K562 (cell line): ENCODE measurements at regions not wholly inside any gene's neighbourhood (a gene's known extent, or its start where the extent isn't known, plus 50 kb on each side); places are given as distances from the start of the nearest gene placed in this dataset.

Experiments used
- ARNT ChIP-seq, 2 experiments: fragments of 450-650 bp; IDR thresholded peaks; 2 replicates each; pipeline ENCODE4 v1.6.1; 2016; ENCODE audit warnings: mild to moderate bottlenecking in 1 of 2
- CHCHD3 ChIP-seq: fragments of 250-450 bp; sonication (Bioruptor Pico); IDR thresholded peaks from 2 replicates; pipeline ENCODE4 v2.1.2; 2022; ENCODE audit warnings: mild to moderate bottlenecking
- FOXO4 ChIP-seq: fragments of 450-650 bp; formaldehyde crosslinking; IDR thresholded peaks from 2 replicates; pipeline ENCODE4 v1.4.0; 2020; ENCODE audit warnings: mild to moderate bottlenecking, moderate library complexity
- GATAD2B ChIP-seq: fragments of 450-650 bp; IDR thresholded peaks from 2 replicates; pipeline ENCODE4 v1.6.1; 2017; ENCODE audit warnings: mild to moderate bottlenecking, borderline replicate concordance
- IRF2 ChIP-seq: sonication (generic); formaldehyde crosslinking; IDR thresholded peaks from 2 replicates; pipeline ENCODE4 v1.8.1; 2022; ENCODE audit warnings: mild to moderate bottlenecking, missing genetic modification reagents
- MIER1 ChIP-seq: fragments of 450-650 bp; IDR thresholded peaks from 2 replicates; pipeline ENCODE4 v1.6.1; 2016; ENCODE audit warnings: antibody characterized with exemption, mild to moderate bottlenecking, low read depth
- PBX2 ChIP-seq, 2 experiments: IDR thresholded peaks in 1 of 2; conservative IDR thresholded peaks in 1 of 2; 2 replicates each; pipeline ENCODE4 v1.6.1; 2016; ENCODE audit warnings: low read depth in 2 of 2, mild to moderate bottlenecking in 1 of 2, missing compliant biosample characterization in 1 of 2, missing genetic modification characterization in 1 of 2, moderate library complexity in 1 of 2
- PTBP1 ChIP-seq: fragments of 200-400 bp; formaldehyde crosslinking; IDR thresholded peaks from 2 replicates; pipeline ENCODE4 v1.6.1; 2017; ENCODE audit warnings: low read depth, low read length
- RBM14 ChIP-seq: fragments of 200-400 bp; formaldehyde crosslinking; IDR thresholded peaks from 2 replicates; pipeline ENCODE4 v1.6.1; 2018; ENCODE audit warnings: low read depth, mild to moderate bottlenecking, low read length, moderate library complexity, borderline replicate concordance; ENCODE audit not compliant: insufficient read depth
- RREB1 ChIP-seq: fragments of 250-450 bp; sonication (Bioruptor Pico); IDR thresholded peaks from 2 replicates; pipeline ENCODE4 v1.4.0; 2020
- SRSF1 ChIP-seq: fragments of 200-400 bp; formaldehyde crosslinking; IDR thresholded peaks from 2 replicates; pipeline ENCODE4 v1.6.1; 2017; ENCODE audit warnings: mild to moderate bottlenecking, low read depth, low read length, moderate library complexity
- TEAD1 ChIP-seq, 2 experiments: fragments of 450-650 bp in 1 of 2; sonication (generic) in 1 of 2; formaldehyde crosslinking; IDR thresholded peaks; 2 replicates each; pipeline versions ENCODE4 v1.4.0 to v1.8.0; 2020 to 2022; ENCODE audit warnings: mild to moderate bottlenecking in 2 of 2, missing genetic modification reagents in 1 of 2
- ZNF592 ChIP-seq: fragments of 450-650 bp; IDR thresholded peaks from 2 replicates; pipeline ENCODE4 v1.6.1; 2017; ENCODE audit warnings: antibody characterized with exemption, mild to moderate bottlenecking

- TF ChIP-seq CHCHD3 = 0 out of 2 replicates have a peak, but pooled peaks have one; percentile 31
- TF ChIP-seq ZNF592 = peak; percentile 68
- TF ChIP-seq RREB1 (CRISPR knock-in tag) = no peak
- no peak for TF ChIP-seq PBX2 (CRISPR knock-in tag; IDR thresholded peaks at IDR 0.05; ENCODE audit: low read depth)
- TF ChIP-seq PBX2 (tag; conservative IDR thresholded peaks at IDR 0.05; ENCODE audit: low read depth) = no peak
- no peak for TF ChIP-seq MIER1
- no peak for TF ChIP-seq RBM14
- no peak for TF ChIP-seq IRF2 (CRISPR knock-in tag)
- no peak for TF ChIP-seq TEAD1 (CRISPR knock-in tag; IDR thresholded peaks at IDR 0.05)
- peak; percentile 41 to 72; a peak in 1 of 4 replicates for TF ChIP-seq ARNT (IDR thresholded peaks at IDR 0.05)
- TF ChIP-seq PTBP1 = no peak
- no peak for TF ChIP-seq GATAD2B
- no peak for TF ChIP-seq FOXO4 (CRISPR knock-in tag)
- TF ChIP-seq SRSF1 = no peak
These were observed 197.9 kb downstream of the TRIM27 start (continued) for GRCh38 chr6:28725890-28726348.
